GM12891 (cell line): ENCODE measurements at regions not wholly inside any gene's neighbourhood (a gene's known extent, or its start where the extent isn't known, plus 50 kb on each side); places are given as distances from the start of the nearest gene placed in this dataset.

Experiments used
- PAX5 ChIP-seq: IDR thresholded peaks from 2 replicates; pipeline ENCODE4 v1.6.1; 2011; ENCODE audit warnings: low read length, moderate library complexity, mild to moderate bottlenecking; ENCODE audit not compliant: insufficient read depth, severe bottlenecking
- POLR2A ChIP-seq: IDR thresholded peaks from 2 replicates; pipeline ENCODE4 v1.6.1; 2011; ENCODE audit warnings: low read depth, low read length, control low read depth
- POLR2AphosphoS5 ChIP-seq: IDR thresholded peaks from 2 replicates; pipeline ENCODE4 v1.6.1; 2011; ENCODE audit warnings: low read depth, low read length, control low read depth
- POU2F2 ChIP-seq: IDR thresholded peaks from 2 replicates; pipeline ENCODE4 v1.6.1; 2011; ENCODE audit warnings: low read depth, mild to moderate bottlenecking, control low read depth, low read length, moderate library complexity
- SPI1 ChIP-seq: IDR thresholded peaks from 2 replicates; pipeline ENCODE4 v1.6.1; 2011; ENCODE audit warnings: low read depth, low read length, control low read depth
- TAF1 ChIP-seq: IDR thresholded peaks from 2 replicates; pipeline ENCODE4 v1.6.1; 2011; ENCODE audit warnings: low read depth, low read length, control low read depth

GRCh38 chr11:69234740-69235710 lies 58.9 kb upstream of the MYEOV start:
- TF ChIP-seq POLR2A (no peak), POLR2AphosphoS5 (no peak), TAF1 (no peak), SPI1 (no peak), PAX5 (no peak), POU2F2 (no peak)
